ENCODE measurements at regions not wholly inside any gene's neighbourhood (a gene's known extent, or its start where the extent isn't known, plus 50 kb on each side); places are given as distances from the start of the nearest gene placed in this dataset.

DNA sequence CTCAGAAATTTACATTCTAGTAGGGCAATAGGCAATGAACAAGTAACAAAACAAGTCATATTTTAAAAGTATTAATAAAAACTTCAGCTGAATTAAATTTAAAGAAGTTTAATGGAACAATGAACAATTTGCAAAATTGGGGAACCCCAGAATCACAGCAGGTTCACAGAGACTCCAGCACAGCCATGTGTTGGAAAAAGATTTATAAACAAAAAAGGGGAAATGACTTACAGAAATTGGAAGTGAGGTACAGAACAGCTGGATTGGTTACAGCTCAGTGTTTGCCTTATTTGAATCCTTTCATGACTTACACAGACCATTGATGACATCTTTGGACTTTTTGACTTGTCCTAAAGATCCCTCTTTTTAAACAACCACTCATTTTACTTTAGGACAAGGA lies 179.9 kb upstream of the SCN7A start:
- TF ChIP-seq, protein P1, sequence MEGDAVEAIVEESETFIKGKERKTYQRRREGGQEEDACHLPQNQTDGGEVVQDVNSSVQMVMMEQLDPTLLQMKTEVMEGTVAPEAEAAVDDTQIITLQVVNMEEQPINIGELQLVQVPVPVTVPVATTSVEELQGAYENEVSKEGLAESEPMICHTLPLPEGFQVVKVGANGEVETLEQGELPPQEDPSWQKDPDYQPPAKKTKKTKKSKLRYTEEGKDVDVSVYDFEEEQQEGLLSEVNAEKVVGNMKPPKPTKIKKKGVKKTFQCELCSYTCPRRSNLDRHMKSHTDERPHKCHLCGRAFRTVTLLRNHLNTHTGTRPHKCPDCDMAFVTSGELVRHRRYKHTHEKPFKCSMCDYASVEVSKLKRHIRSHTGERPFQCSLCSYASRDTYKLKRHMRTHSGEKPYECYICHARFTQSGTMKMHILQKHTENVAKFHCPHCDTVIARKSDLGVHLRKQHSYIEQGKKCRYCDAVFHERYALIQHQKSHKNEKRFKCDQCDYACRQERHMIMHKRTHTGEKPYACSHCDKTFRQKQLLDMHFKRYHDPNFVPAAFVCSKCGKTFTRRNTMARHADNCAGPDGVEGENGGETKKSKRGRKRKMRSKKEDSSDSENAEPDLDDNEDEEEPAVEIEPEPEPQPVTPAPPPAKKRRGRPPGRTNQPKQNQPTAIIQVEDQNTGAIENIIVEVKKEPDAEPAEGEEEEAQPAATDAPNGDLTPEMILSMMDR (conservative IDR thresholded peaks at IDR 0.05; ENCODE audit: low read length): no peak
- no peak for TF ChIP-seq EZH2phosphoT487 (IDR thresholded peaks at IDR 0.05; ENCODE audit: borderline replicate concordance, low read depth, low read length)
